Peyer's patch (tissue), 4 donors: ENCODE measurements at regions not wholly inside any gene's neighbourhood (a gene's known extent, or its start where the extent isn't known, plus 50 kb on each side); places are given as distances from the start of the nearest gene placed in this dataset.

ENCODE experiments used
- POLR2A ChIP-seq, 2 donors: fragments of 450-650 bp; IDR thresholded peaks; one replicate each; pipeline ENCODE4 v1.5.1; 2017; ENCODE audit warnings: antibody characterized with exemption in 2 of 2, mild to moderate bottlenecking in 2 of 2, moderate library complexity in 2 of 2
- TF ChIP-seq, protein P1 (sequence below), 6 experiments: fragments of 450-650 bp in 4 of 6; fragments of 200-600 bp in 2 of 6; sonication (generic) in 1 of 6; IDR thresholded peaks; one replicate each; pipeline ENCODE4 v1.5.1; 2017 to 2019; ENCODE audit warnings: antibody characterized with exemption in 6 of 6, mild to moderate bottlenecking in 3 of 6, moderate library complexity in 1 of 6

- TF ChIP-seq, protein P1, sequence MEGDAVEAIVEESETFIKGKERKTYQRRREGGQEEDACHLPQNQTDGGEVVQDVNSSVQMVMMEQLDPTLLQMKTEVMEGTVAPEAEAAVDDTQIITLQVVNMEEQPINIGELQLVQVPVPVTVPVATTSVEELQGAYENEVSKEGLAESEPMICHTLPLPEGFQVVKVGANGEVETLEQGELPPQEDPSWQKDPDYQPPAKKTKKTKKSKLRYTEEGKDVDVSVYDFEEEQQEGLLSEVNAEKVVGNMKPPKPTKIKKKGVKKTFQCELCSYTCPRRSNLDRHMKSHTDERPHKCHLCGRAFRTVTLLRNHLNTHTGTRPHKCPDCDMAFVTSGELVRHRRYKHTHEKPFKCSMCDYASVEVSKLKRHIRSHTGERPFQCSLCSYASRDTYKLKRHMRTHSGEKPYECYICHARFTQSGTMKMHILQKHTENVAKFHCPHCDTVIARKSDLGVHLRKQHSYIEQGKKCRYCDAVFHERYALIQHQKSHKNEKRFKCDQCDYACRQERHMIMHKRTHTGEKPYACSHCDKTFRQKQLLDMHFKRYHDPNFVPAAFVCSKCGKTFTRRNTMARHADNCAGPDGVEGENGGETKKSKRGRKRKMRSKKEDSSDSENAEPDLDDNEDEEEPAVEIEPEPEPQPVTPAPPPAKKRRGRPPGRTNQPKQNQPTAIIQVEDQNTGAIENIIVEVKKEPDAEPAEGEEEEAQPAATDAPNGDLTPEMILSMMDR (IDR thresholded peaks at IDR 0.05) = no peak
- TF ChIP-seq POLR2A (IDR thresholded peaks at IDR 0.05) = no peak
Measured at GRCh38 chr3:135622656-135623055, 342.9 kb upstream of the PPP2R3A start.
